ENCODE measurements at regions not wholly inside any gene's neighbourhood (a gene's known extent, or its start where the extent isn't known, plus 50 kb on each side); places are given as distances from the start of the nearest gene placed in this dataset.
"Not testable (repeated sequence)": the region's sequence is repeated elsewhere in the genome, so short reads cannot be mapped to it uniquely, and the experiment has no call there.

DNA sequence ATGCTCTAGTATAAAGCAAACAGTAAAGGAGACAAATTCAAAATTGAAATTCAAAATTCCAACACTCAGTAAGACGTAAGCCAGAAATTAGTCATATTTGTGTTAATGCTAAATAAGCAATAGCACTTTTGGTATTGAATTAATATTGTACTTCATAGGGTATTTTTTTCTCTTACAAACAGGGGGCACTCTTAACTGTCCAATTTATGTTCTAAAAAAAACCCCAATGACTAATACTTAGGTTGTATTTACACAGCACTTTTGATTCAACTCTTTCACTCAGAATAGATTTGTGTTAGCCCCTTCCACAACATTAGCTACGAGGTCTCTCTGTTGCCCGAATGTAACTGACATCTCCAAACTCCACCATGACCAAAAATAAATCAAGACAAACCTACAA, 284.9 kb upstream of the COBL start:
- H3K27ac ChIP-seq: no peak overlapping the region
- H3K4me3 ChIP-seq (replicated peaks in 1 of 3): no peak overlapping the region
- no peaks in the 10 kb centered on the region for H3K9me3 ChIP-seq
- intact Hi-C loops (cut with DNase I): no loop called here
- TF ChIP-seq, protein P1, sequence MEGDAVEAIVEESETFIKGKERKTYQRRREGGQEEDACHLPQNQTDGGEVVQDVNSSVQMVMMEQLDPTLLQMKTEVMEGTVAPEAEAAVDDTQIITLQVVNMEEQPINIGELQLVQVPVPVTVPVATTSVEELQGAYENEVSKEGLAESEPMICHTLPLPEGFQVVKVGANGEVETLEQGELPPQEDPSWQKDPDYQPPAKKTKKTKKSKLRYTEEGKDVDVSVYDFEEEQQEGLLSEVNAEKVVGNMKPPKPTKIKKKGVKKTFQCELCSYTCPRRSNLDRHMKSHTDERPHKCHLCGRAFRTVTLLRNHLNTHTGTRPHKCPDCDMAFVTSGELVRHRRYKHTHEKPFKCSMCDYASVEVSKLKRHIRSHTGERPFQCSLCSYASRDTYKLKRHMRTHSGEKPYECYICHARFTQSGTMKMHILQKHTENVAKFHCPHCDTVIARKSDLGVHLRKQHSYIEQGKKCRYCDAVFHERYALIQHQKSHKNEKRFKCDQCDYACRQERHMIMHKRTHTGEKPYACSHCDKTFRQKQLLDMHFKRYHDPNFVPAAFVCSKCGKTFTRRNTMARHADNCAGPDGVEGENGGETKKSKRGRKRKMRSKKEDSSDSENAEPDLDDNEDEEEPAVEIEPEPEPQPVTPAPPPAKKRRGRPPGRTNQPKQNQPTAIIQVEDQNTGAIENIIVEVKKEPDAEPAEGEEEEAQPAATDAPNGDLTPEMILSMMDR (IDR thresholded peaks at IDR 0.05): no peak
- no peak for TF ChIP-seq POLR2A (IDR thresholded peaks at IDR 0.05)
- 82 to 83% methylated on average over 3 of the region's 3 CpGs for WGBS, 2 donors
- H3K4me1 ChIP-seq: no peaks in the 10 kb centered on the region
- no peaks in the 10 kb centered on the region for H3K27me3 ChIP-seq
- H3K36me3 ChIP-seq: no peaks in the 10 kb centered on the region
- DNase-seq: no peak

GRCh38 chr7:51599935-51600334, 283.3 kb upstream of the COBL start:
- H3K27me3 ChIP-seq, H3K9me3 ChIP-seq: not testable (repeated sequence)

GRCh38 chr7:51593628-51594027, 277.0 kb upstream of the COBL start:
- H3K9me3 ChIP-seq: no peaks in the 10 kb centered on the region
- 56 to 64% methylated on average over 2 of the region's 2 CpGs for WGBS, 2 donors
- H3K4me3 ChIP-seq (replicated peaks in 1 of 3): no peak overlapping the region
- H3K4me1 ChIP-seq: no peaks in the 10 kb centered on the region
- H3K36me3 ChIP-seq: no peaks in the 10 kb centered on the region
- no peak for TF ChIP-seq POLR2A (IDR thresholded peaks at IDR 0.05)
- TF ChIP-seq, protein P1 (IDR thresholded peaks at IDR 0.05): no peak
- no peak for DNase-seq
- H3K27me3 ChIP-seq: no peaks in the 10 kb centered on the region
- intact Hi-C loops (cut with DNase I): no loop called here
- H3K27ac ChIP-seq: no peak overlapping the region

More at GRCh38 chr7:51599935-51600334, 283.3 kb upstream of the COBL start:
- WGBS, 2 donors: 83 to 87% methylated on average over 9 of the region's 9 CpGs
- DNase-seq; H3K4me1 ChIP-seq; intact Hi-C loops (cut with DNase I); H3K4me3 ChIP-seq (replicated peaks in 1 of 3); H3K36me3 ChIP-seq; H3K27ac ChIP-seq: not testable (repeated sequence)

- Histone ChIP-seq H3K9me3 (no peaks in the 10 kb centered on the region), H3K36me3 (no peaks in the 10 kb centered on the region), H3K27me3 (no peaks in the 10 kb centered on the region), H3K4me1 (no peaks in the 10 kb centered on the region), H3K27ac (no peak overlapping the region), H3K4me3 (replicated peaks in 1 of 3) (no peak overlapping the region)
- DNase-seq: no peak
- TF ChIP-seq, protein P1 (IDR thresholded peaks at IDR 0.05): no peak
- TF ChIP-seq POLR2A (IDR thresholded peaks at IDR 0.05): no peak
- intact Hi-C loops (cut with DNase I): no loop called here
- WGBS, 2 donors: 76 to 79% methylated on average over 10 of the region's 10 CpGs
These were observed 276.4 kb upstream of the COBL start for GRCh38 chr7:51592842-51593599.

DNA sequence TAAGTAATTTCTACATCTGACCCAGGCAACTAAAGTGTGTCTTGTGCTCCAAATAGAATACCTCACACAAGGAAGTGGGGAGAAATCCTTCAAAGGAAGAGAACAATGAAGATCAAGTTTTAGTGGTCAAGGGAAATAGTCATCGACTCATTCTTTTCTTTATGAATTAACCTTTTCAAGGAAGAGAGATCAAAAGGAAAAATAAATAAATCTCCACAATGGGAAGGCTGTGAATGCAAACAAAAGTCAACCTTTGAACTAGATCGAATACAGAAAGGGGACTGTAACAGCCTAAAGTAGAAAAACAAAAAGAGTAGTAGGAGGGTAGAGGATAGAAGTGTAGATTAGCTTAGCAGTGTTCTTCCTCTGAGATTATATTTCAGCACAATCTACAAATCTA, 274.6 kb upstream of the COBL start:
- H3K9me3 ChIP-seq: no peaks in the 10 kb centered on the region
- TF ChIP-seq, protein P1 (IDR thresholded peaks at IDR 0.05): no peak
- no peak for TF ChIP-seq POLR2A (IDR thresholded peaks at IDR 0.05)
- H3K27me3 ChIP-seq: no peaks in the 10 kb centered on the region
- H3K27ac ChIP-seq: no peak overlapping the region
- H3K36me3 ChIP-seq: no peaks in the 10 kb centered on the region
- H3K4me3 ChIP-seq (replicated peaks in 1 of 3): no peak overlapping the region
- DNase-seq: no peak
- intact Hi-C loops (cut with DNase I): no loop called here
- 10 to 17% methylated on average over 2 of the region's 2 CpGs for WGBS, 2 donors
- no peaks in the 10 kb centered on the region for H3K4me1 ChIP-seq

Data from thyroid gland (tissue), 4 donors.